Activated CD4-positive, alpha-beta T cell treated with anti-CD3 and anti-CD28 coated beads, Interleukin-2, amount 50 U/mL, for 24 hours (primary cell): ENCODE measurements at regions not wholly inside any gene's neighbourhood (a gene's known extent, or its start where the extent isn't known, plus 50 kb on each side); places are given as distances from the start of the nearest gene placed in this dataset.

ENCODE experiments used
- DNase-seq, 2 donors: peaks; one replicate each; pipeline ENCODE4 v3.0.0-alpha.2; 2020; ENCODE audit warnings: low read depth in 1 of 2, low spot score in 1 of 2

DNA sequence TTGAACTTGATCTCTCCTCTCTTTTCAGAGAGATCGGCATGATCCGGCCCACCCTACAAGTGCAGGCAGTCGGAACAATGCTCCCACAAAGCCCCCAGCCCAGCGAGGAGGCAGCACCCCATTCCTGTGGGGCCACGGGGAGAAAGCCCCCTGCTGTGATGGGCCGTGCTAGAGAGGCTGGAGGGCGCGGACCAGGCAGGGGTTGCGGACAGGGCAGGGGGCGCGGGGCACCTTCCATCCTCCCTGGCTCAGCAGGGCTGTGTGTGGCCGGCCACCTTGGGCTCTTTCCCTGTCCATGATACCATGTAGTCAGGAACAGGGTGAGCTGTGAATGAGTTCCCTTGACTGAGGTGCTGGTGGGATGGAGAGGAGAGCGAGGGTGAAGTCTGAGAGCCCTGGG lies 379.8 kb downstream of the BRD1 start:
- no peak for DNase-seq

DNA sequence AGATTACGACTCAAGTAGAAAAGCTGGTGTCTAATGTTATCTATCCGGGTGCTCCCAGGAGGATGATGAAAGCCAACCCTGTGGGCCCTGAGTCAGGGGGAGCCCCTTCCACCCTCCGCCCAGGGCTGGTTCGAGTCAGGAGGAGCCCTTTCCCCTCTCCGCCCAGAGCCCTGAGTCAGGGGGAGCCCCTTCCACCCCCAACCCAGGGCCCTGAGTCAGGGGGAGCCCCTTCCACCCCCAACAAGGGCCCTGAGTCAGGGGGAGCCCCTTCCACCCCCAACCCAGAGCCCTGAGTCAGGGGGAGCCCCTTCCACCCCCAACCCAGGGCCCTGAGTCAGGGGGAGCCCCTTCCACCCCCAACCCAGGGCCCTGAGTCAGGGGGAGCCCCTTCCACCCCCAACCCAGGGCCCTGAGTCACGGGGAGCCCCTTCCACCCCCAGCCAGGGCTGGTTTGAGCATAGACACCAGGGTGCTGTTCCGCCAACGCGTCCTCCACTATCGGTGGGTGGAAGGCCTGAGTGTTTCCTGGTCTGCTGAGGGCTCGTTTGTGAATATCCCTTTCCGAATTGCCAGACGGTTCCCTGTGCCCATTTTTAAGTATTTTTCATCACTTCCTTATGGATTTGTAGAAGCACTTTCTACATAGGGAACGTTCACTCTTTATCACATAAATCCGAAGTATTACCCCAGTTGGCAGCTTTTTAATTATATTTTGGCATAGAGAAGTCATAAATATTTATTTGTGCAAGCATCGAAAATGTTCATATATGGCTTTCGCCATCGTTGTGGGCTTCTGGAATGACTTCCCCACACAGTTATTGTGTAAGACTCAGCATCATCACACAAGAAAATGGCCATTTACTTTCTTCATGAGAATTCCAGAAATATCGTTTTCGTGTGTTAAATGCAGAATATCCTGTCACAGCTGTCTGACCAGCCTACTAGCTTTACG lies 380.6 kb downstream of the BRD1 start:
- DNase-seq, result no peak

DNA sequence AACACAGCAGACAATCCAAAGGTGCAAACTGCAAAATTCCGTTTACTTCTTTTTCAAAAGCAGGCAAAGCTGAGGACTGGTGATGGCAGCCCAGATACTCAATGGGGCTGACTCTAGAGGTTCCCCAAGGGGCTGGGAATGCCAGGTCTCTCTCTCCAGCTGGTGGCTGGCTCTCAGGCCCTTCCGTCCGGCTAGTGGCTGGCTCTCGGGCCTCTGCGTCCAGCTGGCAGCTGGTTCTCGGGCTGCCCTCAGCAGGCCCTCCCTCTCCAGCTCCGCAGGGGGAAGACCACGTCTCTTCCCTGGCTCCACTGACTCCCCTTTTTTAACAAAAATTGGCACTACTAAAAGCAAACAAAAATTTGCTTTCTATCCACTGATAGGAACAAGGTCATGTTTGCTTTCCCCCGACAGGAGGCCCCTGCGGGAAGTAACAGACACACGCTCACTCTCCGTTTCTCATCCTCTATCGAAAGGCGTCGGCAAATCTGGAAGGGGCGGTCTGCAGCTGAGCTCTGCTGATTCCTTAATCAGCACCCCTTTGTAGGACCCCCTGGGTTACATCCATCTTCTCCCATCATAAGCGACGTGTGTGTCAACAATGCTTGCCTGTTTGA lies 381.4 kb downstream of the BRD1 start:
- DNase-seq, result no peak

DNA sequence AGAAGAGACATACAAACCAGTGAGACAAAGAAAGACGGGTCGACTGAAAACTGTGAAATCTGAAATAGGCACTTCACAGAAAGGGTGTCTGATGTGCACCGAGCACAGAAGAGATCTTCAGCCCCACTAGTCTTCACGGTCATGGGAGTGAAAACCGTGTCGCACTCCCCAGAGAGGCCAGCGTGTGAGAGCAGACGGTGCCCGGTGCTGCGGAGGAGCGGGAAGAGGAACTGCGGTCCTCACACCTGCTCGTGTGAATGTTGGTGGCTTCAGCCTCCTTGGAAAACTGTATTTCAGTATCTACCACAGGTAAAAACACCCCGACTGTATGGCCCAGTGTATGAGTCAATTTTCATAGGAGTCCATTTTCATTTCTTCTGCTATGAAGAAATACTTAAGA lies 382.9 kb downstream of the BRD1 start:
- DNase-seq, result no peak

- DNase-seq, result no peak
Observed at GRCh38 chr22:49440931-49441330, 386.7 kb downstream of the BRD1 start.

DNA sequence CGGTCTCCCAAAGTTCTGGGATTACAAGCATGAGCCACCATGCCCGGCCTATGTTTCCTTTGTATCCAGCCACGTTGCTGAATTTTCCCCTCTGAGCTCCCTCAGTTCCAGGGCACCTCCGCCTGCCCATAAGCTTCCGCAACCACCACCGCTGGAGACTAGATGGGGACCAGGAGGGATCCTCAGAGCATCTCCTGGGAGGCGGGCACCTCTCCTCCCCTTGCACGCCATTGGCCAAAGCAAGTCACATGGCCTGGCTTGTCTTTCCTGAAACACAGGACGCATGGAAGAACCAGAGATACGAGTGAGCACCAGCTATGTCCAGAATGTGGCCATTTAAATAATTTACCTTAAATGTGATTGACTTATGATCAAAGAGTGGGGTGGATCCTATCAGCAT lies 388.3 kb downstream of the BRD1 start:
- no peak for DNase-seq

- DNase-seq, result no peak
Observed at GRCh38 chr22:49437956-49438355, 389.7 kb downstream of the BRD1 start.

GRCh38 chr22:49437356-49437755 lies 390.3 kb downstream of the BRD1 start:
- no peak for DNase-seq

DNA sequence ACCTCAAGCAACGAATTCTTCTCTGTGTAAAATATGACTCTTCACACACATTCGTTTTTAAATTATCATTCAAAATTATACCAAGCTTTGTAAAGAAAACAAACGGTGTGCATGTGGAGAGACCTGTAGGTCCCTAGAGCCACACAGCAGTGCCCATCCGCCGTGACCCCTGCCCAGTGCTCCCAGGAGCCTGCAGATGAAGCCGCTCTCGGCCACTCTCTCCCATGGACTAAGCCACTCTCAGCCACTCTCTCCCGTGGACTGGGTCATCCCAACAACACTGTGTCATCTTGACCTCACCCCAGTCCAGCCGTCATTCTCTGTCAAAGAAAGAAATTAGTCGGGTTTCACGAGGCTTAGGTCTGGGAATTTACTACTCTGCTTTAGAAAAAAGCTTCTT lies 391.6 kb downstream of the BRD1 start:
- no peak for DNase-seq

DNA sequence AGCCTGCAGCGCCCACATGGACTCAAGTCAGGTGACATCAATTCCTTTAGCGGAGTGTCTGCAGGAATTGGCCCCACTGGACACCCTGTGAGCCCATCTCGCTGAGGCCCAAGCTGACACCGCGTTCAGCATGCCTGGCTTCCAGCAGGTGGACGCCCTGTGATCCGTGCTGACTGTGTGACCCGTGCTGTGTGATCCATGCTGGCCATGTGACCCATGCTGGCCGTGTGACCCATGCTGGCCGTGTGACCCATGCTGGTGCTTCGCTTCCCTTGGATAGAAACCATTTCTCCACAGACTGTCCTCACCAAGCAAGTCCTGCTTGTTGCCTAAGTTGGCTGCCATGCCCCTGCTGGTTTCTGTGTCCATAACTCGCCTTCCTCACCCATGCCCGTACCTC lies 392.1 kb downstream of the BRD1 start:
- DNase-seq, result no peak

GRCh38 chr22:49433717-49434611 lies 393.7 kb downstream of the BRD1 start:
- no peak for DNase-seq

- no peak for DNase-seq
Observed at GRCh38 chr22:49432897-49433443, 394.7 kb downstream of the BRD1 start.

GRCh38 chr22:49432211-49432896 lies 395.3 kb downstream of the BRD1 start:
- DNase-seq, result no peak

DNA sequence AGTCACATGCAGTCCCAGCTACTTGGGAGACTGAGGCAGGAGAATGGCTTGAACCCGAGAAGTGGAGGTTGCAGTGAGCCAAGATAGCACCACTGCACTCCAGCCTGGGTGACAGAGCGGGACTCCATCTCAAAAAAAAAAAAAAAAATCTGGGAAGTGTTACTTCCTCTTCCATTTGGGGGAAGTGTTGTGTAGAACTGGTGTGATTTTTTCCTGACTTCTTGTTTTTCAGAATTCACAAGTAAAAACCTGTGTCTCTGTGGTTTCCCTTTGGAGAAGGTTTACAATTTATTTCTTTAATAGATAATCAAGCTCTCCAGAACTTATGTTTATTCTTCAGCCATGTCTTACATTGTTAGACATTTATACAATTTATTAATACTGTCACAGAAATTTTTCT lies 396.1 kb downstream of the BRD1 start:
- DNase-seq, result no peak

DNA sequence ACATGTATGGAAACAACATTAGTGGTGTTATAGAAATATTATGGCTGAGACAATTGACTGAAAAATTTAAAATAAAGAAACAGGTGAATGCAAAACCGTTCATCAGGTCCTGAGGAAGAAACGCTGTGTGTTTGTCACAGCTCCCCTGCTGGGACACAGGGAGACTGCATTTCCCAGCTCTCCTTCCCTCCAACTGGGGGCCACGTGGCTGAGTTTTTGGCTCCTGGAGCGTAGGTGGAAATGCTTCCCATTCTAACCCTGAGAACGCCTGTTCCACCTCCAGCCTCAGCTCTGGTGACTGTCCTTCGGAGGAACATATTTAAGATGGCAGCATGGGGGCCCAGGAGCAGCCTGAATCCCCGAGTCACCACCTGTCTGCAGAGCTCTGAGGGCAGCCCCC lies 398.6 kb downstream of the BRD1 start:
- no peak for DNase-seq

DNA sequence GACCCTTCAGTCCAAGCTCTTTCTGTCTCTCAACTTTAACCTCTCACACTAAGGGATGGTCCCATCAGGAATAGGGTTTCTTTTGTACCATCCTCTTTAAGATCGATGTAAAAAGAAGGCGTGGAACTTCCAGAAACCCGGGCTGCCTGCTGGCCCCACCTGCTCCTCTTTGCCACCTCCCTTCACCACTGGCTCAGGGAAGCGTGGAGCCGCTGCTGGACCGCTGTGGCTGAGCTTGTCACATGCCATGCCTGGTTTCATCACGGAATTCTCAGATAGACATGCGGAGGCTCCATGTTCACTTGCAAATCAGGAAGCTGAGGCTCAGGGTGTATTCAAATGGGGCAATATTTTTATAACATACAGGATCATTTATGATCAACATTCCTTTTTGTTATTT lies 399.7 kb downstream of the BRD1 start:
- no peak for DNase-seq

GRCh38 chr22:49427341-49427740 lies 400.3 kb downstream of the BRD1 start:
- DNase-seq, result no peak

GRCh38 chr22:49426618-49427266 lies 400.9 kb downstream of the BRD1 start:
- no peak for DNase-seq

- no peak for DNase-seq
Observed at GRCh38 chr22:49426098-49426497, 401.6 kb downstream of the BRD1 start.

- no peak for DNase-seq
Observed at GRCh38 chr22:49425356-49425755, 402.3 kb downstream of the BRD1 start.
